ENCODE measurements at regions not wholly inside any gene's neighbourhood (a gene's known extent, or its start where the extent isn't known, plus 50 kb on each side); places are given as distances from the start of the nearest gene placed in this dataset.

DNA sequence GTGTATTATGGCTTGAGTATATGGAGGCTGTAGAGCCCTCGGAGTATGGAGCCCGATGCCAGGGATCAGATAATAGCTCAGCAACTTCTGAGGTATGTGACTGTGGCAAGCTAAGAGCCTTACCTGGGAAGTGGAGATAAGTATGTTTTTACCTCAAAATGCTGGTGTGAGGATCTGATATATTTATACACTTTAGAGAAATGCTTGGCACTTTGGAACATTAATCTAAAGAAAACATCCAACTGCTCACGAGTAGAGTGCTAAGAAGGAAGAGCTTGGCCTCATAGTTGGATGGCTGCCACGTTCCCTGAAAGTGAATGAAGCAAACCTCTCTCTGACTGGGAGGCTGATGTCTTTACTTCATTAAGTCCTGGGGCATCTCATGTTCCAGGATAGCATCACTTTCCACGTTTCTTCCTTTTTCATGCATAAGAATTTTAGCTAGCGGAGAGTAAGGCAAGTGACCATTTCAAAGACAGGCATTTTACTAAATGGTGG, 58.9 kb upstream of the GOLGA8J start (continued):
- no peak for TF ChIP-seq ZFP91 (CRISPR knock-in tag; IDR thresholded peaks at IDR 0.05; ENCODE audit: borderline replicate concordance)
- no peak for TF ChIP-seq RFX3 (CRISPR knock-in tag; IDR thresholded peaks at IDR 0.05)
- no peak for TF ChIP-seq SNAPC5 (CRISPR knock-in tag; IDR thresholded peaks at IDR 0.05; ENCODE audit: borderline replicate concordance)
- TF ChIP-seq TIGD3 (CRISPR knock-in tag; IDR thresholded peaks at IDR 0.05; ENCODE audit: borderline replicate concordance) = no peak
- no peak for TF ChIP-seq SNAPC2 (CRISPR knock-in tag; IDR thresholded peaks at IDR 0.05)
- no peak for TF ChIP-seq TP53 (CRISPR knock-in tag; conservative IDR thresholded peaks at IDR 0.05)

DNA sequence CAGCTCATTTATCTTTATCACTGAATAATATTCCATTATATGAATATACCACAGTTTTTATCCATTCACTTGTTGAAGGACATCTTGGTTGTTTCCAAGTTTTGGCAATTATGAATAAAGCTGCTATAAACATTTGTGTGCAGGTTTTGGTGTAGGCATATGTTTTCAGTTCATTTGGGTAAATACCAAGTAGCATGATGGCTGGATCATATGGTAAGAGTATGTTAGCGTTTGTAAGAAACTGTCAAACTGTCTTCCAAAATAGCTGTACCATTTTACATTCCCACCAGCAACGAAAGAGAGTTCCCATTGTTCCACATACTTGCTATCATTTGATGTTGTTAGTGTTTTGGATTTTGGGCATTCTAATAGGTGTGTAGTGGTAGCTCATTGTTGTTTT, 72.0 kb upstream of the GOLGA8J start:
- TF ChIP-seq DPF2 (CRISPR knock-in tag; IDR thresholded peaks at IDR 0.05; ENCODE audit: borderline replicate concordance, low read depth) = no peak
- no peak for TF ChIP-seq ZNF280B (CRISPR knock-in tag; IDR thresholded peaks at IDR 0.05; ENCODE audit: borderline replicate concordance)
- TF ChIP-seq SIX4 (CRISPR knock-in tag; IDR thresholded peaks at IDR 0.05) = no peak
- no peak for TF ChIP-seq ELF1 (CRISPR knock-in tag; IDR thresholded peaks at IDR 0.05)
- TF ChIP-seq ARID4A (CRISPR knock-in tag; IDR thresholded peaks at IDR 0.05; ENCODE audit: borderline replicate concordance) = no peak
- ATAC-seq = no peak
- no peaks in the 10 kb centered on the region for H3K79me2 ChIP-seq (ENCODE audit: insufficient read depth, low read length)
- BruUV-seq (replicated peaks) = no TSS peak
- no peak overlapping the region for H2AFZ ChIP-seq (ENCODE audit: low read length)
- H3K27ac ChIP-seq (ENCODE audit: extremely low read length, insufficient read depth, low read length) = no peak overlapping the region
- H3K4me2 ChIP-seq (ENCODE audit: low read depth, low read length) = no peak overlapping the region
- H3K9ac ChIP-seq (ENCODE audit: insufficient read depth, low read depth, low read length) = no peak overlapping the region
- WGBS (ENCODE audit: low lambda C conversion rate) = 0% methylated on average over 2 of the region's 2 CpGs
- no peak overlapping the region for H3K4me3 ChIP-seq (replicated peaks in 1 of 3; ENCODE audit: insufficient read depth in 1 of 3, low read depth in 2 of 3, low read length in 3 of 3)
- POLR2A ChIA-PET = no interaction called here
- no peaks in the 10 kb centered on the region for H4K20me1 ChIP-seq (ENCODE audit: insufficient read depth, low read length)
- H3K36me3 ChIP-seq (replicated peaks in 1 of 2; ENCODE audit: control insufficient read depth in 1 of 2, insufficient read depth in 2 of 2, low read length in 2 of 2) = no peaks in the 10 kb centered on the region
- intact Hi-C loops (cut with micrococcal nuclease; ENCODE audit: unreplicated experiment) = no loop called here
- no peak for DNase-seq (ENCODE audit: low spot score)
- in situ Hi-C loops (cut with HindIII; ENCODE audit: extremely low pct_ligation_motif_present, low pct_unique_long_range_greater_than_20kb) = no loop called here
- H3K4me1 ChIP-seq (ENCODE audit: insufficient read depth, low read length) = no peaks in the 10 kb centered on the region
- no peak for FAIRE-seq
- CTCF ChIA-PET (ENCODE audit: low intra/inter-chr PET ratio, low total read pairs) = no interaction called here
- no peaks in the 10 kb centered on the region for H3K9me3 ChIP-seq (ENCODE audit: low read length)
- no peaks in the 10 kb centered on the region for H3K27me3 ChIP-seq (ENCODE audit: control insufficient read depth in 1 of 2, insufficient read depth in 2 of 2, low read length in 2 of 2)
